ENCODE measurements at regions not wholly inside any gene's neighbourhood (a gene's known extent, or its start where the extent isn't known, plus 50 kb on each side); places are given as distances from the start of the nearest gene placed in this dataset.
"Not testable (repeated sequence)": the region's sequence is repeated elsewhere in the genome, so short reads cannot be mapped to it uniquely, and the experiment has no call there.

DNA sequence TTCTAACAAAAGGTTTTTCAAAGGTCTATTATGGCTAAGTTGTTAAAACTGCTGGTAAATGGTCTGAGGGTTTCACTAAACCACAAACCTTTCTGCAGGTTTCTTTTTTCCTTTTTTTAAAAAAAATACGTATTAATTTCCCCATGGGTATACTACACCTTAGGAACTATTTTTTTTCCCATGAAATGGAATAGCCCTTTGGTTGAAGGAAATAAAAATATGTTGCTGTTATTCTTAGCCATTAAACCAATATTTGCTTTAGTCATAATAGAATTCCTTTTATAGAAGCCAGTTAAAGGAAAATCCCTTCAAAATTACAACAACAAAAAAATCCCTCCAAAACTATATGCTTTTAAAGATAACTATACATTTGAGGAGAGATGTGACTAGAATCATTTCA, 1303.3 kb downstream of the ROBO2 start:
- intact Hi-C loops (cut with DNase I) = no loop called here
- 52 to 53% methylated on average over 1 of the region's 1 CpG for WGBS, 2 donors
- no peaks in the 10 kb centered on the region for H3K36me3 ChIP-seq
- no peak for TF ChIP-seq POLR2A (IDR thresholded peaks at IDR 0.05)
- TF ChIP-seq, protein P1, sequence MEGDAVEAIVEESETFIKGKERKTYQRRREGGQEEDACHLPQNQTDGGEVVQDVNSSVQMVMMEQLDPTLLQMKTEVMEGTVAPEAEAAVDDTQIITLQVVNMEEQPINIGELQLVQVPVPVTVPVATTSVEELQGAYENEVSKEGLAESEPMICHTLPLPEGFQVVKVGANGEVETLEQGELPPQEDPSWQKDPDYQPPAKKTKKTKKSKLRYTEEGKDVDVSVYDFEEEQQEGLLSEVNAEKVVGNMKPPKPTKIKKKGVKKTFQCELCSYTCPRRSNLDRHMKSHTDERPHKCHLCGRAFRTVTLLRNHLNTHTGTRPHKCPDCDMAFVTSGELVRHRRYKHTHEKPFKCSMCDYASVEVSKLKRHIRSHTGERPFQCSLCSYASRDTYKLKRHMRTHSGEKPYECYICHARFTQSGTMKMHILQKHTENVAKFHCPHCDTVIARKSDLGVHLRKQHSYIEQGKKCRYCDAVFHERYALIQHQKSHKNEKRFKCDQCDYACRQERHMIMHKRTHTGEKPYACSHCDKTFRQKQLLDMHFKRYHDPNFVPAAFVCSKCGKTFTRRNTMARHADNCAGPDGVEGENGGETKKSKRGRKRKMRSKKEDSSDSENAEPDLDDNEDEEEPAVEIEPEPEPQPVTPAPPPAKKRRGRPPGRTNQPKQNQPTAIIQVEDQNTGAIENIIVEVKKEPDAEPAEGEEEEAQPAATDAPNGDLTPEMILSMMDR (IDR thresholded peaks at IDR 0.05) = no peak
- peaks cover 0 to 1% (median 0%) of the 10 kb centered on the region in 3 donors for H3K4me1 ChIP-seq
- no peak for DNase-seq
- H3K27me3 ChIP-seq = no peaks in the 10 kb centered on the region
- no peak overlapping the region for H3K4me3 ChIP-seq
- H3K9me3 ChIP-seq = no peaks in the 10 kb centered on the region
- H3K27ac ChIP-seq = no peak overlapping the region

DNA sequence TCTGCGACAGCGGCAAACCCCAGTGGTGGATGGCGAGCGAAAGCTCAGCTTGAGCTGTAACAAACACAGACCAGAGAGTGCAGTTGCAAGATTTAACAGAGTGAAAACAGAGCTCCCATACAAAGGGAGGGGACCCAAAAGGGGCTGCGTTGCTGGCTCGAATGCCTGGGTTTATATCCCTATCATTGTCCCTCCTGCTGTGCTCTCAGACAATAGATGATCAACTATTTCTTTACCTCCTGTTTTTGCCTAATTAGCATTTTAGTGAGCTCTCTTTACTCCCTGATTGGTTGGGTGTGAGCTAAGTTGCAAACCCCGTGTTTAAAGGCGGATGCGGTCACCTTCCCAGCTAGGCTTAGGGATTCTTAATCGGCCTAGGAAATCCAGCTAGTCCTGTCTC, 1304.4 kb downstream of the ROBO2 start:
- H3K4me1 ChIP-seq; H3K9me3 ChIP-seq; DNase-seq; H3K27ac ChIP-seq; intact Hi-C loops (cut with DNase I); H3K36me3 ChIP-seq; H3K4me3 ChIP-seq; H3K27me3 ChIP-seq: not testable (repeated sequence)
- WGBS, 2 donors = 91 to 93% methylated on average over 10 of the region's 10 CpGs

DNA sequence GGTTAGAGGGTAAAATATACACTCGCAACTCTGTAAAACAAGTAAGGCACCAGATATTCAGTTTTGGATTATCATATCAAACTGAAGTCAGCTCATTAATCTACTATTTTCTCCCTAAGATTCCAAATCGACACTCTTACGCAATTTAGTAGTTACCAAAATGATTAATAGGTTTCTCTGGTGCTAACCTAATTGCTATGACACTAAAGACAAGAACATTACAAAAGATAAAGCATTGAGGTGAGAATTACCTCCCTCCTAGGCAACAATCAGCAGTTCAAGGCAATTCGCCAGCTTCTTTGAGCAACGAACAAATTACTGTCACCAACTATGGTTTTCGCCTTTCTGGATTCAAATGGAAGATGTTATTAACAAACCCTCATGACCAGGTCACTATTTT, 1305.0 kb downstream of the ROBO2 start:
- H3K4me3 ChIP-seq = no peak overlapping the region
- H3K36me3 ChIP-seq = no peaks in the 10 kb centered on the region
- no peak overlapping the region for H3K27ac ChIP-seq
- WGBS, 2 donors = 72 to 84% methylated on average over 6 of the region's 6 CpGs
- DNase-seq = no peak
- intact Hi-C loops (cut with DNase I) = no loop called here
- TF ChIP-seq, protein P1 (IDR thresholded peaks at IDR 0.05) = no peak
- TF ChIP-seq POLR2A (IDR thresholded peaks at IDR 0.05) = no peak
- H3K4me1 ChIP-seq = no peaks in the 10 kb centered on the region
- H3K9me3 ChIP-seq = no peaks in the 10 kb centered on the region
- no peaks in the 10 kb centered on the region for H3K27me3 ChIP-seq

DNA sequence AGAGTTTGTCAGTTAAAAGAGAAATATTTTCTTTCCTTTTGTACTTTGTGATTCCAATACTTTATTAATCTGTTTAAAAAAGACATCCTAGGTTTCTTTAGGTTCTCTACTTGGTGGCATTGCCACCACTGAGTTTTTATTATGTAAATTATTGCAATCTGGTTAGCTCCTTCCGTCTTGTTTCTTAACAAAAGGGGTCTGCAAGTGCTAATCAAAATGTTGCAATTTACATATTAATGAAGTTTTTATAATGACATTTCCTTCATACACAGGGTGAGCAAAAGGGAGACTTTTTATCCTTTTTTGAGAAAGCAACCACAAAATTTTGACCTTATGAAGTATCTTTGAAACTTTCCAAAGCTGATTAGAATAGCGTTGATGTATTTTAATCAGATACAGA, 1307.3 kb downstream of the ROBO2 start:
- 88 to 91% methylated on average over 2 of the region's 2 CpGs for WGBS, 2 donors
- no peak for TF ChIP-seq POLR2A (IDR thresholded peaks at IDR 0.05)
- TF ChIP-seq, protein P1 (IDR thresholded peaks at IDR 0.05) = no peak
- Histone ChIP-seq H3K4me1 (no peaks in the 10 kb centered on the region), H3K27me3 (no peaks in the 10 kb centered on the region), H3K4me3 (no peak overlapping the region), H3K27ac (no peak overlapping the region), H3K9me3 (no peaks in the 10 kb centered on the region), H3K36me3 (no peaks in the 10 kb centered on the region)
- no peak for DNase-seq
- intact Hi-C loops (cut with DNase I) = no loop called here

DNA sequence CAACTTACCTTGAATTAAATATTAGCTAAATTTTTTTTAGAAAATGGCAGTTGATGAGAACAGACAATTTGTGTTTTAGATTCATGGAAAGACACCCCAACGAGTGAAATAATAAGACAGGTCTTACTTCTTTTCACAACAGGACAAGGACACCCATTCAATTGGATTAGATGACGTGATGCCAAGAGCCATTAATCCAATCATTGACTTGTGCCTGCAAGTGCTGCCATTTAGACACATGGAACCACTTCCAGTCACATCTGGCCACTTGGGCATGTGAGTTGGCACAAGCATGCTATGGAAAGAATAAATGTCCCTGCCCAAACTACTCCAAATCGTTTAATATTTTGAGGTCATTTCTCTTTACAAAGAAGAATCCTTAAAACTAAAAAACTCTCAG, 1308.8 kb downstream of the ROBO2 start:
- Histone ChIP-seq H3K27ac (no peak overlapping the region), H3K4me1 (no peaks in the 10 kb centered on the region), H3K9me3 (no peaks in the 10 kb centered on the region), H3K27me3 (no peaks in the 10 kb centered on the region), H3K36me3 (no peaks in the 10 kb centered on the region), H3K4me3 (no peak overlapping the region)
- TF ChIP-seq POLR2A (IDR thresholded peaks at IDR 0.05) = no peak
- TF ChIP-seq, protein P1 (IDR thresholded peaks at IDR 0.05) = no peak
- DNase-seq = no peak
- 51 to 54% methylated on average over 3 of the region's 3 CpGs for WGBS, 2 donors
- intact Hi-C loops (cut with DNase I) = no loop called here

DNA sequence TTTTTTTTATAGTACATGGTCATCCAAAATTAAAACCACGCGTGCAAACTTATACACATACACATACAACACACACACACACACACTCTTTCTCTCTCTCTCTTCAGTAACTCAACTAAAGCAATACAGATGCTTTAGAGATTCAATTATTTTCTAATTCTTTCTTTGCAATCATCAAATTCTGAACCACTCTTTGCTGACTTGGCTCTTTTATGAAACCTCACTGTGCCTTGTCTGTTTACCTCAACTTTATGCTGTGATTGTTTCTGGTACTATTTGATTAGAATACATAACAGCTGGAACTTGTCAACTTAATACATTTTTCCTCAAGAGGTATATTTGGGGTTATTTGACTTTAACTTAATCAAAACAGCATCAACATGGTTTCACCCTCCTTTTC, 1309.7 kb downstream of the ROBO2 start:
- H3K4me1 ChIP-seq = no peaks in the 10 kb centered on the region
- no peak overlapping the region for H3K4me3 ChIP-seq
- 83 to 85% methylated on average over 2 of the region's 2 CpGs for WGBS, 2 donors

More for the DNA sequence above, 1309.7 kb downstream of the ROBO2 start:
- DNase-seq = no peak
- intact Hi-C loops (cut with DNase I) = no loop called here
- Histone ChIP-seq H3K27ac (no peak overlapping the region), H3K27me3 (no peaks in the 10 kb centered on the region), H3K9me3 (no peaks in the 10 kb centered on the region), H3K36me3 (no peaks in the 10 kb centered on the region)
- TF ChIP-seq, protein P1 (IDR thresholded peaks at IDR 0.05) = no peak
- no peak for TF ChIP-seq POLR2A (IDR thresholded peaks at IDR 0.05)

Measured in esophagus squamous epithelium (tissue), 5 donors.